ENCODE measurements at regions not wholly inside any gene's neighbourhood (a gene's known extent, or its start where the extent isn't known, plus 50 kb on each side); places are given as distances from the start of the nearest gene placed in this dataset.
"Not testable (repeated sequence)": the region's sequence is repeated elsewhere in the genome, so short reads cannot be mapped to it uniquely, and the experiment has no call there.

DNA sequence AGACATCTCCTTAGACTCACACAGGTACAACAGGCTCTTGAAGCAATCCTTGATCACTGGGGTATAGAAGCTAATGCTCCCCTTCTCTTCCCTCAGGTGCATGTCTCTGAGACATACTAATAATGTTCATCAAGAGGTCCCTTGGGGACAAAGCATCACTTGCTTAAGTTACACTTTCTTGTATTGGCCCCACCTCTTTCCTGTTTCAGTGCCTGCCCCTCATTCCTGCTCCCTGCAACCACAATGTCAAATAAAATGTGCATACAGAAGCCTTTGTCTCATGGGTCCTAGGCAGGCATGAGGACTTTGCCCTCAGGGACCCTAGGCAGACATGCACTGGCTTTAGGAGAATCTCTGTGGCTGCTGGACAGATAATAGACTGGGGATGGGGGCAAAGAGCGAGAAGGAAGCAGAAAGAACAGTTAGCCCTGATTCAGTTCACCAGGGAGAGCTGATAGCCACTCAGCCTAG is 175.0 kb upstream of the NPY start:
- TF ChIP-seq POLR2AphosphoS5 (IDR thresholded peaks at IDR 0.05) (no peak), EP300 (IDR thresholded peaks at IDR 0.05; ENCODE audit: low read depth) (no peak), POLR2A (IDR thresholded peaks at IDR 0.05) (no peak)
- TF ChIP-seq, protein P1, sequence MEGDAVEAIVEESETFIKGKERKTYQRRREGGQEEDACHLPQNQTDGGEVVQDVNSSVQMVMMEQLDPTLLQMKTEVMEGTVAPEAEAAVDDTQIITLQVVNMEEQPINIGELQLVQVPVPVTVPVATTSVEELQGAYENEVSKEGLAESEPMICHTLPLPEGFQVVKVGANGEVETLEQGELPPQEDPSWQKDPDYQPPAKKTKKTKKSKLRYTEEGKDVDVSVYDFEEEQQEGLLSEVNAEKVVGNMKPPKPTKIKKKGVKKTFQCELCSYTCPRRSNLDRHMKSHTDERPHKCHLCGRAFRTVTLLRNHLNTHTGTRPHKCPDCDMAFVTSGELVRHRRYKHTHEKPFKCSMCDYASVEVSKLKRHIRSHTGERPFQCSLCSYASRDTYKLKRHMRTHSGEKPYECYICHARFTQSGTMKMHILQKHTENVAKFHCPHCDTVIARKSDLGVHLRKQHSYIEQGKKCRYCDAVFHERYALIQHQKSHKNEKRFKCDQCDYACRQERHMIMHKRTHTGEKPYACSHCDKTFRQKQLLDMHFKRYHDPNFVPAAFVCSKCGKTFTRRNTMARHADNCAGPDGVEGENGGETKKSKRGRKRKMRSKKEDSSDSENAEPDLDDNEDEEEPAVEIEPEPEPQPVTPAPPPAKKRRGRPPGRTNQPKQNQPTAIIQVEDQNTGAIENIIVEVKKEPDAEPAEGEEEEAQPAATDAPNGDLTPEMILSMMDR (IDR thresholded peaks at IDR 0.05) = no peak
- Histone ChIP-seq H3K9me3 (no peaks in the 10 kb centered on the region), H3K4me3 (no peak overlapping the region), H3K27ac (no peak overlapping the region), H3K36me3 (no peaks in the 10 kb centered on the region), H3K4me1 (no peaks in the 10 kb centered on the region), H3K27me3 (no peaks in the 10 kb centered on the region)
- WGBS, 2 donors (ENCODE audit: low coverage in 1 of 2) = 55 to 83% methylated on average over 1 of the region's 1 CpG
- DNase-seq = no peak
- in situ Hi-C loops (cut with MboI; ENCODE audit: low pct_ligation_motif_present in 1 of 4, low pct_unique_long_range_greater_than_20kb in 1 of 4, low sequenced_read_pairs in 3 of 4) (no loop called here), intact Hi-C loops (cut with DNase I; ENCODE audit: low total_unique reads) (no loop called here)

DNA sequence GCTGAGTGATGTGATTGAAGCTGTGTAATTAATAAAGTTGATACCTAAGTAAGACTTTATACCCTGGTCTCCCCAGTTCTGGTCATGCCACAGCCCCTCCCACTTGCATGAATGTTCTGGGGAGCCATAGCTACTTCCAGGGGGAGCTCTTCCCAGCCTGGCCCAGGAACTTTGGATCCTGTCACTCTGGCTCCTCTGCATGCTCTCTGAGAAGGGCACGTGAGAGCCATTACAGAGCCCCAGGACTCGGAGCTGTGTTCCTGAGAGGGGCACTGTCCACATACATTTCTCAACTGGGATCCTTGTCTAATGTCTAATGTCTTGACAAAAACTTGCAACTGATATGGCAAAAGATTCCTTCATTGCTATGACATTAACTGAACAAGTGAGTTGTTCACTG is 173.9 kb upstream of the NPY start:
- no peaks in the 10 kb centered on the region for H3K9me3 ChIP-seq
- in situ Hi-C loops (cut with MboI; ENCODE audit: low pct_ligation_motif_present in 1 of 4, low pct_unique_long_range_greater_than_20kb in 1 of 4, low sequenced_read_pairs in 3 of 4) (no loop called here), intact Hi-C loops (cut with DNase I; ENCODE audit: low total_unique reads) (no loop called here)
- H3K27me3 ChIP-seq = no peaks in the 10 kb centered on the region
- H3K4me1 ChIP-seq = no peaks in the 10 kb centered on the region
- no peak overlapping the region for H3K27ac ChIP-seq
- TF ChIP-seq POLR2A (IDR thresholded peaks at IDR 0.05) = no peak
- TF ChIP-seq, protein P1 (IDR thresholded peaks at IDR 0.05) = no peak
- TF ChIP-seq EP300 (IDR thresholded peaks at IDR 0.05; ENCODE audit: low read depth) = no peak
- no peak for TF ChIP-seq POLR2AphosphoS5 (IDR thresholded peaks at IDR 0.05)
- DNase-seq = no peak
- no peak overlapping the region for H3K4me3 ChIP-seq
- WGBS, 2 donors (ENCODE audit: low coverage in 1 of 2) = 73% methylated on average over 2 of the region's 2 CpGs; no CpG with 5 or more reads in 1 of the 2 donors
- H3K36me3 ChIP-seq = no peaks in the 10 kb centered on the region

DNA sequence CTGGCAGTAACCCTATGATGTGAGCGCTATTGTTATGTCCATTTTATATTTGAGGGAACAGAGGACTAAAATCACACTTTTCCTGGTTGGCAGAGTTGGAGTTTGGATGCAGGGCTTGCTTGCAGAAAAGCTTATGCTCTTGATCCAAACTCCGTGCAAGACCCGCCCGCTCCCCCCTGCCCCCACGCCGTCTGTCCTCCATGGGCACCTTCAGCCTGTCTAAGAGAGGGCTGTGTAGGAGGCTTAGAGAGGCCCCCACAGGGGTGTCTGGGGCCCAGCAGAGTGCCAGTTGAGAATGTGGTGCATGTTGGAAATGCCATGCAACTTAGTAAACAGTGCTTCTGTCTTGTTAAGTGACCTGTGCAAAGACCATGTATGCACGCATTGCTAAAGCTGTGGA is 170.5 kb upstream of the NPY start:
- Histone ChIP-seq H3K27me3 (no peaks in the 10 kb centered on the region), H3K4me3 (no peak overlapping the region), H3K4me1 (peaks cover 0 to 10% (median 4%) of the 10 kb centered on the region in 4 donors), H3K27ac (no peak overlapping the region), H3K9me3 (no peaks in the 10 kb centered on the region), H3K36me3 (no peaks in the 10 kb centered on the region)
- intact Hi-C loops (cut with DNase I; ENCODE audit: low total_unique reads) = no loop called here
- no peak for DNase-seq
- in situ Hi-C loops (cut with MboI; ENCODE audit: low pct_ligation_motif_present in 1 of 4, low pct_unique_long_range_greater_than_20kb in 1 of 4, low sequenced_read_pairs in 3 of 4) = no loop called here
- WGBS, 2 donors (ENCODE audit: low coverage in 1 of 2) = 94% methylated on average over 7 of the region's 7 CpGs; no CpG with 5 or more reads in 1 of the 2 donors
- TF ChIP-seq EP300 (IDR thresholded peaks at IDR 0.05; ENCODE audit: low read depth) = no peak
- TF ChIP-seq POLR2A (IDR thresholded peaks at IDR 0.05) = no peak
- TF ChIP-seq POLR2AphosphoS5 (IDR thresholded peaks at IDR 0.05) = no peak
- TF ChIP-seq, protein P1 (IDR thresholded peaks at IDR 0.05) = no peak

- DNase-seq = no peak
- intact Hi-C loops (cut with DNase I; ENCODE audit: low total_unique reads) (no loop called here), in situ Hi-C loops (cut with MboI; ENCODE audit: low pct_ligation_motif_present in 1 of 4, low pct_unique_long_range_greater_than_20kb in 1 of 4, low sequenced_read_pairs in 3 of 4) (no loop called here)
- Histone ChIP-seq H3K4me1 (peaks cover 0 to 10% (median 4%) of the 10 kb centered on the region in 4 donors), H3K27me3 (no peaks in the 10 kb centered on the region), H3K36me3 (no peaks in the 10 kb centered on the region), H3K4me3 (no peak overlapping the region), H3K9me3 (no peaks in the 10 kb centered on the region), H3K27ac (no peak overlapping the region)
- 71 to 77% methylated on average over 1 to 3 of the region's 3 CpGs for WGBS, 2 donors (ENCODE audit: low coverage in 1 of 2)
- TF ChIP-seq EP300 (IDR thresholded peaks at IDR 0.05; ENCODE audit: low read depth) = no peak
- no peak for TF ChIP-seq POLR2A (IDR thresholded peaks at IDR 0.05)
- TF ChIP-seq, protein P1 (IDR thresholded peaks at IDR 0.05) = no peak
- TF ChIP-seq POLR2AphosphoS5 (IDR thresholded peaks at IDR 0.05) = no peak
Measured at GRCh38 chr7:24115661-24116060, 168.3 kb upstream of the NPY start.

DNA sequence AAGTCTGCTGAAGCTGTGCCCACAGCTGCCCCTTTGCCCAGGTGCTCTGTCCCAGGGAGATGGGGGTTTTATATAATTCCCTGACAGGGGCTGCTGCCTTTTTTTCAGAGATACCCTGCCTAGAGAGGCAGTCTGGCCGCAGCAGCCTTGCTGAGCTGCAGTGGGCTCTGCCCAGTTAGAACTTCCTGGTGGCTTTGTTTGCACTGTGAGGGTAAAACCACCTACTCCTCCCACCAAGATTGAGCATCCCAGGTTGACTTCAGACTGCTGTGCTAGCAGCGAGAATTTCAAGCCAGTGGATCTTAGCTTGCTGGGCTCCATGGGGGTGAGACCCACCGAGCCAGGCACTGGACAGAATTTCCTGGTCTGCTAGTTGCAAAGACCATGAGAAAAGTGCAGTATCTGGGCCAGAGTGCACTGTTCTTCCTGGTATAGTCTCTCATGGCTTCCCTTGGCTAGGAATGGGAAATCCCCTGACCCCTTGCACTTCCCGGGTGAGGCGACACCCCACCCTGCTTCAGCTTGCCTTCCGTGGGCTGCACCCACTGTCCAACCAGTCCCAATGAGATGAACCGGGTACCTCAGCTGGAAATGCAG is 166.0 kb upstream of the NPY start:
- H3K27ac ChIP-seq; DNase-seq; in situ Hi-C loops (cut with MboI; ENCODE audit: low pct_ligation_motif_present in 1 of 4, low pct_unique_long_range_greater_than_20kb in 1 of 4, low sequenced_read_pairs in 3 of 4); H3K9me3 ChIP-seq; H3K36me3 ChIP-seq; H3K4me3 ChIP-seq; H3K4me1 ChIP-seq; H3K27me3 ChIP-seq; intact Hi-C loops (cut with DNase I; ENCODE audit: low total_unique reads): not testable (repeated sequence)
- WGBS, 2 donors (ENCODE audit: low coverage in 1 of 2) = 81% methylated on average over 4 of the region's 7 CpGs; no CpG with 5 or more reads in 1 of the 2 donors

Data from transverse colon (tissue), 4 donors.